HCT116 (cell line): ENCODE measurements at regions not wholly inside any gene's neighbourhood (a gene's known extent, or its start where the extent isn't known, plus 50 kb on each side); places are given as distances from the start of the nearest gene placed in this dataset.

Experiments
- CBX3 ChIP-seq: IDR thresholded peaks from 2 replicates; pipeline ENCODE4 v1.6.1; 2012; ENCODE audit warnings: low read depth
- CTCF ChIP-seq, 3 experiments: fragments of 200-600 bp in 1 of 3; sonication (generic) in 1 of 3; IDR thresholded peaks in 2 of 3; conservative IDR thresholded peaks in 1 of 3; 2 replicates each; pipeline ENCODE4 v1.5.1; 2012 to 2017; ENCODE audit warnings: low read depth in 2 of 3, low read length in 2 of 3, antibody characterized with exemption in 1 of 3, borderline replicate concordance in 1 of 3, control low read depth in 1 of 3, mild to moderate bottlenecking in 1 of 3, mixed read lengths in 1 of 3, mixed run types in 1 of 3, moderate library complexity in 1 of 3; ENCODE audit not compliant: insufficient read depth in 1 of 3
- ELF1 ChIP-seq: IDR thresholded peaks from 2 replicates; pipeline ENCODE4 v1.6.1; 2012; ENCODE audit warnings: low read depth, borderline replicate concordance
- EZH2 ChIP-seq: fragments of 200-600 bp; sonication (generic); IDR thresholded peaks from 2 replicates; pipeline ENCODE4 v1.6.1; 2017; ENCODE audit warnings: antibody characterized with exemption, mixed run types
- EZH2phosphoT487 ChIP-seq: fragments of 200-600 bp; IDR thresholded peaks from 2 replicates; pipeline ENCODE4 v1.6.1; 2018; ENCODE audit warnings: antibody characterized with exemption, borderline replicate concordance
- POLR2A ChIP-seq: IDR thresholded peaks from 2 replicates; pipeline ENCODE4 v1.7.0; 2011; ENCODE audit warnings: borderline replicate concordance; ENCODE audit not compliant: insufficient read depth, insufficient read length; ENCODE audit errors: extremely low read depth
- POLR2AphosphoS5 ChIP-seq: IDR thresholded peaks from 2 replicates; pipeline ENCODE4 v1.6.1; 2011; ENCODE audit warnings: mild to moderate bottlenecking, low read depth, low read length, moderate library complexity
- SIN3A ChIP-seq: IDR thresholded peaks from 2 replicates; pipeline ENCODE4 v1.6.1; 2012; ENCODE audit warnings: low read depth
- SRF ChIP-seq: IDR thresholded peaks from 2 replicates; pipeline ENCODE4 v1.6.1; 2012; ENCODE audit warnings: low read depth
- ZBTB33 ChIP-seq: IDR thresholded peaks from 2 replicates; pipeline ENCODE4 v1.6.1; 2011; ENCODE audit warnings: mild to moderate bottlenecking, low read length, moderate library complexity; ENCODE audit not compliant: insufficient replicate concordance; ENCODE audit errors: extremely low read depth
- ZNF274 ChIP-seq: fragments of 200-500 bp; sonication (Bioruptor generic); IDR thresholded peaks from 2 replicates; pipeline ENCODE4 v1.6.1; 2014; ENCODE audit warnings: mild to moderate bottlenecking, low read depth, low read length, inconsistent platforms
- TF ChIP-seq, protein P1 (sequence below): IDR thresholded peaks from 2 replicates; pipeline ENCODE4 v1.6.1; 2012; ENCODE audit warnings: low read depth

DNA sequence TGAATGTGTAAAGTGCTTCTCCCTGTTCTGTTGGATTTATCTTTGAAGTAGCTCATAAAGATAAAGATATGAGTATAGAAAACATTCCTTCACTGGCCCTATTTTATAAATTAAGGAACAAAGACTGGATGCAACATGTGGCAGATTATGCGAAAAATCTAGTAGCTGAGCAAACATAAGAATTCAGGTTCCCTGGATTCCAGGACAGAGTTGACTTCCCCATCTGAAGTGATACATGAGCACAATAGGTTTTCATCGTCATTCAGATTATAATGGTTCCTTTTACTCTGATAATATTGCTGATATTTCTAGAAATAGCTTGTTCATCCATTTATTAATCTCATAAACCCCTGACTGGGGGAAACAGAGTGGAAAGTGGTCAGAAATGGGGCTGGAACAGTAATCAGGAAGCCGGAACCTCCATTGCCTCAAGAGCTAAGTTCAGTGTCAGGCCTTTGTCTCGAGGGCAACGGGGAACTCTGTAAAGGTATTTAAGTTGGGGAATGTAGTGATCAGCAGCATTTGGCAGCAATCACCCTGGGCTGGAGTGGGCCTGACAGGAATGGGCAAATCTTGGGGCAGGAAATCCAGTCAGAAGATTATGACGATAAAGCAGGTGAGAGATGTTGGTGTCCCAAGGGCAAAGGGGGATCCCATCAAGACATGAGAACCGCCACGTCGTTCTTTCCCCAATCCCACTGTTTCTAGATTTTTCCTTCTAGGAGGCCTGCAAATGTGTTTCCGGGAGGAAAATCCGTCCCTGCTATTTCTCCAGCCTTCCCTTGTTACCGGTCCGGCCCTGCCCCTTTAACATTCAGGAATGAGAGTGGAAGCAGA, 232.5 kb upstream of the SERP2 start:
- no peak for TF ChIP-seq POLR2A
- no peak for TF ChIP-seq CTCF (IDR thresholded peaks at IDR 0.05 in 2 of 3, conservative IDR thresholded peaks at IDR 0.05 in 1 of 3; ENCODE audit: borderline replicate concordance in 1 of 3, insufficient read depth in 1 of 3, low read depth in 2 of 3, low read length in 2 of 3)
- no peak for TF ChIP-seq POLR2AphosphoS5
- no peak for TF ChIP-seq ZNF274
- TF ChIP-seq, protein P1, sequence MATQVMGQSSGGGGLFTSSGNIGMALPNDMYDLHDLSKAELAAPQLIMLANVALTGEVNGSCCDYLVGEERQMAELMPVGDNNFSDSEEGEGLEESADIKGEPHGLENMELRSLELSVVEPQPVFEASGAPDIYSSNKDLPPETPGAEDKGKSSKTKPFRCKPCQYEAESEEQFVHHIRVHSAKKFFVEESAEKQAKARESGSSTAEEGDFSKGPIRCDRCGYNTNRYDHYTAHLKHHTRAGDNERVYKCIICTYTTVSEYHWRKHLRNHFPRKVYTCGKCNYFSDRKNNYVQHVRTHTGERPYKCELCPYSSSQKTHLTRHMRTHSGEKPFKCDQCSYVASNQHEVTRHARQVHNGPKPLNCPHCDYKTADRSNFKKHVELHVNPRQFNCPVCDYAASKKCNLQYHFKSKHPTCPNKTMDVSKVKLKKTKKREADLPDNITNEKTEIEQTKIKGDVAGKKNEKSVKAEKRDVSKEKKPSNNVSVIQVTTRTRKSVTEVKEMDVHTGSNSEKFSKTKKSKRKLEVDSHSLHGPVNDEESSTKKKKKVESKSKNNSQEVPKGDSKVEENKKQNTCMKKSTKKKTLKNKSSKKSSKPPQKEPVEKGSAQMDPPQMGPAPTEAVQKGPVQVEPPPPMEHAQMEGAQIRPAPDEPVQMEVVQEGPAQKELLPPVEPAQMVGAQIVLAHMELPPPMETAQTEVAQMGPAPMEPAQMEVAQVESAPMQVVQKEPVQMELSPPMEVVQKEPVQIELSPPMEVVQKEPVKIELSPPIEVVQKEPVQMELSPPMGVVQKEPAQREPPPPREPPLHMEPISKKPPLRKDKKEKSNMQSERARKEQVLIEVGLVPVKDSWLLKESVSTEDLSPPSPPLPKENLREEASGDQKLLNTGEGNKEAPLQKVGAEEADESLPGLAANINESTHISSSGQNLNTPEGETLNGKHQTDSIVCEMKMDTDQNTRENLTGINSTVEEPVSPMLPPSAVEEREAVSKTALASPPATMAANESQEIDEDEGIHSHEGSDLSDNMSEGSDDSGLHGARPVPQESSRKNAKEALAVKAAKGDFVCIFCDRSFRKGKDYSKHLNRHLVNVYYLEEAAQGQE: no peak
- TF ChIP-seq EZH2phosphoT487: no peak
- TF ChIP-seq ZBTB33: no peak
- no peak for TF ChIP-seq CBX3
- TF ChIP-seq SIN3A: no peak
- no peak for TF ChIP-seq SRF
- TF ChIP-seq ELF1: no peak; the same call in 1 of the 2 replicates
- TF ChIP-seq EZH2: no peak
